Loucy (cell line): ENCODE measurements at regions not wholly inside any gene's neighbourhood (a gene's known extent, or its start where the extent isn't known, plus 50 kb on each side); places are given as distances from the start of the nearest gene placed in this dataset.

Experiments used
- CTCF ChIP-seq: fragments of 200-600 bp; sonication (generic); conservative IDR thresholded peaks from 2 replicates; pipeline ENCODE4 v1.5.1; 2014; ENCODE audit warnings: mild to moderate bottlenecking, antibody characterized with exemption, low read length
- EZH2phosphoT487 ChIP-seq: fragments of 200-600 bp; IDR thresholded peaks from 2 replicates; pipeline ENCODE4 v1.6.1; 2018; ENCODE audit warnings: antibody characterized with exemption, mild to moderate bottlenecking, moderate library complexity, borderline replicate concordance

GRCh38 chr10:131464789-131465188 is 153.3 kb upstream of the TCERG1L start:
- no peak for TF ChIP-seq CTCF
- TF ChIP-seq EZH2phosphoT487, result no peak
